Stimulated activated naive CD4-positive, alpha-beta T cell treated with Interleukin-2 at 50 U/mL for 16 hours (primary cell): ENCODE measurements at regions not wholly inside any gene's neighbourhood (a gene's known extent, or its start where the extent isn't known, plus 50 kb on each side); places are given as distances from the start of the nearest gene placed in this dataset.

Experiments
- DNase-seq: peaks from one replicate; lab custom pipeline; 2025; lab: John Stamatoyannopoulos, UW

DNA sequence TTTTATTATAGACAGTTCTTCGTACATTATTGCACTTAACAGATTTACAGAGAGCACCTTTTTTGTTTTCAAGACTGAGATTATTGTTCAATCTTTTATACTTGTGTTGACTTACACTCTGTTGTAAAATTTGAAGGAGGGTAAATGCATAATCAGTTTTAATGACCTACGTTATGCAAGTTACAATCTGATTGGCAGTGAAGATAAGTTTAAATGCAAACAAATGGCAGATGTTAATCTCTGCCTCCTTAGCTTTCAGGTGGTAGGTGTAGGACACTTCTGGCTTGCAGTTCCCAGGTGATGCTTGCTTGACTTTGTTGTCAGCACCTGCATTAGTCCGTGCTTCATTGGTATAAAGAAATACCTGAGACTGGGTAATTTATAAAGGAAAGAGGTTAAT, 424.9 kb downstream of the FGF9 start:
- DNase-seq = no peak

DNA sequence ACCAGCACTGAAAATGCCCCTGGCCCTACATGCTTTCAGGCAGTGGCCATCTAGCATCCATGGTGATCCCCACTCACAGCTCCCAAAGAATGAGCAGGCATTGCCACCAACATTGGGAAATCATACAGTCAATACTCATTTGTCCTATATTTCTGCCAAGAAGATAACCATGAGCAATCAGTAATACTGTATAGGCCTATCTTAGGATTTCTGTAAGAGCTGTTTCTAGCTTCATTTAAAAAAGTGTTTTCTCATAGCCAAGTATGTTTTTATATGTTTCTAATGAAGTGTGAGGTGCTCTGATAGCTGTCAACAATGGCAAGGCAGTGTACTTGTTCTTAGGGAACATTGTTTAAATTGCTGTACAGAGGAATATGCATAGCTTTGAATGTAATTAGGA, 428.7 kb downstream of the FGF9 start:
- no peak for DNase-seq

DNA sequence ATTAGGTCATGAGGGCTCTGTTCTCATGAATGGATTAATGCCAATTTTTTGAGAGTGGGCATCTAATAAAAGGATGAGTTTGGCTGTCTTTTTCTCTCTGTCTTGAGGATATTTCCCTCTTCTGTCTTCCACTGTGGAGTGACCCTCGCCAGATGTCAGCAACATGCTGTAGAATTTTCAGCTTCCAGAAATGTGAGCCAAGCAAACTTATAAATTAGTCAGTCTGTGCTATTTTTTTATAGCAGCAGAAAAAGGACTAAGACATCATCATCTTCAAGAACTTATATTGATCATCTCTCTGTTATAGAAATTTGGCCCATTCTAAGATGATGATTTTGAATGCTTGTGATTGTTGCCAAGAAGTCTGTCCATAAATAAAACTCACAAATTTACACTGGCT, 431.4 kb downstream of the FGF9 start:
- no peak for DNase-seq

DNA sequence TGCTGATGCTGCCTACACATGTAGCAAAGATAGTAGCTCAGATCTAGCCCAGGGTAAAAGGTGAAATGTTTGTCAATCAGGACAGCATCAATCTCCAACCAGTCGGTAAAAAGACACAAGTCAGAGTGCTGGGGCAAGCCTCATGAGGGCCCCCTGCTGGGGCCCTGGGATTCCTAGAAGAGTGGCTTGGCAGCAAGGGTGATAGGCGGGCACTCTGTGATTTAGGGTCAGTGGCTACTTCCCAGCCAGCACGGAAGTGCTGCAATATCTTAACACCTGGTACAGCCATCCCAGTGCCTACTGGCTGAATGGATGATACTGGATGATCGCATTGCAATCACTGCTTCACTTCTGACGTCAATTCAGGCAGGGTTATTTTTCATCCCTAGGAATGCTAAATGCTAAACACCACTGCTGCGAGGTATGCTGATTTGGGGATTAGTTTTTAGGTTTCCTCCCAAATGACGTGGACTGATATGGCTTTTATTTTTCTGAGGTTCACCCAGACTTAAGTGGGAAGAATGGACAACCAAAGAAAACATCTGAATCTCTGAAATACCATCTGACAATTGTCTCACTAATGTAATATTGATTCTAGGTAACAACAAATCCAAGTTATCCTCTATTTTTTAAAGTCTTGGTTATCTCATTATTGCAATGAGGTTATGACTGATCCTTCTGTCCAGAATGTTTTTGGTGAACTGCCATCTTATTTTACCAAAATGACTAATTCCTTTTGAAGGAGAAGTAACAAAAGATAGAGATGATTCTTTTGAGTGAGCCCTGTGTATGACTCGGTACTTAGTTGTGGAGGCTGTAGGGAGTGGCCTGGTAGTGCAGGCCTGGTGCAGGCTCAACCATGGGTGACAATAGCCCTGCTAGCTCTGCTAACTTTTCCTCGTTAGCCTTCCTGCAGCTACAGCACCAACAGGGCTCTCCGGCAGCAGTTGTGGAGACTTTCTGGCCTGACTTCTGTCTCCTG, 432.5 kb downstream of the FGF9 start:
- no peak for DNase-seq

DNA sequence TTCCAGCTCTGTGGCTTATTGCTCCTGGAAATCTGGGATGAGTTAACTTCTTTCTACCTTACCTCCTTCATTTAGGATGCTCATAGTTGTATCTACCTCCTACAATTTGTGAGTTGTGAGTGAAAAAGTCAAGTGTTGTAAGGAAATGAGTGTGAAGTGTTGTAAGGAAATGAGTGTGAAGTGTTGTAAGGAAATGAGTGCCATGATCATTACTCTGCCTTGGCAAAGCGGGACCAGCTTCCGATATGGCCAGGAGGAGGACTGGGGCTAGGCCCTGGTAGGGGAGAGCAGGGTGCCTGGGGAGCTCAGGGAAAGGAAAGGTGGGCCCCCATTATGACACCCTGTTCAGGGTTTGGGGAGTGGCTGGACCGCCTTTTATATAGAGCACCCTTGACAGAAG, 435.2 kb downstream of the FGF9 start:
- no peak for DNase-seq

DNA sequence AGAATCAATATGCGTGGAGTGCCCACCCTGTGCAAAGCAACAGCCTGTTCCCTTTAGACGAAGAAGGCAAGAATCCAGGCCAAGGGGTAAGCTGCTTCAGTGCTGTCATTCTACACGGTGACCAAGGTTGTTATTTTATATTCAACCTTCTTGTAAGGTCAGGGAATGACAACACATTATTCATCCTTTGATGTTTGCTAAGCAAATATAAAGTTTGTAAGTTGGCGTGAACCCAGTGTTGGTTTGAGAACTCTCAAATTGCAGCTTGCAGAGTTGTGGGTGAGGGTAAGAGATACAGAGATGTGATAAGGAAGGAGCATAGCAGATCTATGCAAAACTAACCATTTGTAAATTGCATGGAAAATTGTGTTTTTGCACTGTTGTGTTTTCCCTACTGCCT, 436.7 kb downstream of the FGF9 start:
- no peak for DNase-seq

DNA sequence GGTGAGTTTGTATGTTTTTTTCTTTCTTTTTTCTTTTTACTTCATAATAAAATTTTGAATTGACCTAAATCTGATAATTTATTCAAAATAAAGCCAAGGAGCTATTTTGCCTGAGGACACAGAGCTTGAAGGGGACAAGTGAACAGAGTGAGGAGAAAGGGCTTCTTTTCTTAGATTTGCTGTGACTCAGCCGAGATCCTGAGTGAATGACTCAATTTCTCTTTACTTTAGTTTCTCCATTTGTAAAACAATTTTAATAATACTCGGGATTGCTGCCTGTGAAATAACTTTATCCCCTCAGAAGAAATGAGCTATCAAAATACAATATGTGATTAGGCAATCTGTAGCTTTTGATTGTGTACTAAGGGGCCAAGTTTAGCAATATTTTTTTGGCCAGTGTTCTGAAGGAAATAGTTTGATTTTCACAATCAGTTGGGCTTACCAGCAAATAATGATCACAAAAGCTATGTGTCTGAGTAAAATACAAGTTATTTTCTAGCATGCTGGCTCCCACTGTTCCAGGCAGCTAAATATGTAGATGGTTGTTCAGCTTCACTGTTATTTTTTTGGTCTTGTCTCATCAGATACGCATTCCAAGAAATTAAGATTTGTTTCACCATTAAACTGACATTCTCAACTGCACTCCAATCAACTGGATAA, 437.5 kb downstream of the FGF9 start:
- no peak for DNase-seq

DNA sequence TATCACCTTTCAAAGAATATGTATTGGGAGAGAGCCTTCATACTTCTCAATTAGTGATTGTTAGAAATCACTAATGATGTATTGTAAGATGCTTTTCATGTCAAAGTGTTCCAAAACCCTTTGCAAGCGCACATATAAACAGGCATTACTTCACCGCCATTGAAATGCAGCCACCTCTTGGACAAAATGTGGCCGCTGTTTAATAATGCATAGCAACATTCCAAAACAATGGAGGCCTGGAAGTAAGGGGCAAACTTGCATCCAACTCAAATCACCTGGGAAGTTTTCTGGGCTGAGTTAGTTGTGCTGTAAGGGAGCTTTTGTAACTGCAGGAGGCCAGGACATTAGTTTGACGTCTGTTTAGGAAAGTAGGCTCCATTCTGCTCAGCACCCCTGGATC, 438.1 kb downstream of the FGF9 start:
- DNase-seq = no peak

DNA sequence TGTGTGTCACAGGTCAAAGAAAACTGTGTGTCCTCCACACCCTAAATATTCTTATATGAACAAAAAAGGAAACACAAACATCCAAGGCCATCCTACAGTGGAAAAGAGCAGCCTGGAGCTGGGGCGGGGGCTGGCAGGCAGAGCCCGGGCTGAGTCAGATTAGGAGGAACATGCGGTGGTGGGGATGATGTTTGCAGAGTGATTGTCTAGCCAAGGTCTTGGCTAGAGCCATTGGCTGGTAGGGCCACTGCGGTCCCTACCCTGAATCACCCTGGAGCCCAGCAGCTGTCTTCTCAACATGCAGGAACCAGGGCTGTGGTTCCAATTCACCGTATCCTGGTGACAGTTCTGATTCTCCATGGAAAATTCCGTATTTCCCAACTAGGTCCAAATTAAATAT, 439.5 kb downstream of the FGF9 start:
- DNase-seq = no peak

DNA sequence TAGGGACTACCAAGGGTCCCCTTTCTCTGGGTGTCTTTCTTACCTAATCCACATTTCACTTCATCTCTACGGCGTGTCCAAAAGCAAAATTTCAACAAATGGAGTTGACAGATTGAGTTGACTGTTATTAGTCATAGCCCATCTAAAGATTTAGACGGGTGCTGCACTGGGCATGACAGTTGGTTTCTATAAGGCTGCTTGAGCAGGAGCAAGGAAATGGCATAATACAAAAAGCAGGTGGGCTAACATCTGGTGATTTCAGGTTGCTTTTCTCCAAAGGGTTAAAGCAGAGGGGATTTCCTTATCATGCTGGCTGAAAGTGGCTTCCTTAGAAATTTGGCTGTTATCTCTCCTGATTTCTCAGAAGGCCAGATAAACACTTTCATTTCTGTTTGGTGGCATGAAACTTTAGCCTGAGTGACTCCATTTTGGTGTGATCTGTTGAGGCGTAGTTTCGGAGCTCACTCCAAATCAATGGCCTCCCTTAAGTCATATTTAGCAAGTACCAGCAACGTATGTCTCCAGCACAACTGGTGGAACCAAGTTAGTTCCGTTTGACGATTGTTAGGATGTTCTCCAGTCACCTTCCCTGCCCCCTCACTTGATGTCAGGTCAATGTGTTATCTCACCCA, 440.4 kb downstream of the FGF9 start:
- no peak for DNase-seq

DNA sequence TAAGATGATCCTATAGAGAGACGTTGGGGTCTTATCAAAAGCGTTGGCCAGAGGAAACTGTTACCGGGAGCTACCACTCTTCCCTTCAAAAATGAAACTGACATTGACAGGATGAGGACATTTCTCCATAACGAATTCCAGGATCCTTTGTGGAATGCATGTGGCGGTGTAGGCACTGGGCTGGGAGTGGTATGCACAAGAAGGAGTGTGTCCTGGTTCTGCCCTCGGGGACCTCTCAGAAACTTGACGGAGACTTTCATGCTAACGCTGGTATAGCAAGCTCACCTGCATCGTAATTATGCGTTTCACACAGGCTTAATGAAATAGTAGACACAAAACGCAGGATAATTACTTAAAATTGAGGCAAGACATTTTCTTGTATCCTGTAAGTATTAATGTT, 441.1 kb downstream of the FGF9 start:
- no peak for DNase-seq

DNA sequence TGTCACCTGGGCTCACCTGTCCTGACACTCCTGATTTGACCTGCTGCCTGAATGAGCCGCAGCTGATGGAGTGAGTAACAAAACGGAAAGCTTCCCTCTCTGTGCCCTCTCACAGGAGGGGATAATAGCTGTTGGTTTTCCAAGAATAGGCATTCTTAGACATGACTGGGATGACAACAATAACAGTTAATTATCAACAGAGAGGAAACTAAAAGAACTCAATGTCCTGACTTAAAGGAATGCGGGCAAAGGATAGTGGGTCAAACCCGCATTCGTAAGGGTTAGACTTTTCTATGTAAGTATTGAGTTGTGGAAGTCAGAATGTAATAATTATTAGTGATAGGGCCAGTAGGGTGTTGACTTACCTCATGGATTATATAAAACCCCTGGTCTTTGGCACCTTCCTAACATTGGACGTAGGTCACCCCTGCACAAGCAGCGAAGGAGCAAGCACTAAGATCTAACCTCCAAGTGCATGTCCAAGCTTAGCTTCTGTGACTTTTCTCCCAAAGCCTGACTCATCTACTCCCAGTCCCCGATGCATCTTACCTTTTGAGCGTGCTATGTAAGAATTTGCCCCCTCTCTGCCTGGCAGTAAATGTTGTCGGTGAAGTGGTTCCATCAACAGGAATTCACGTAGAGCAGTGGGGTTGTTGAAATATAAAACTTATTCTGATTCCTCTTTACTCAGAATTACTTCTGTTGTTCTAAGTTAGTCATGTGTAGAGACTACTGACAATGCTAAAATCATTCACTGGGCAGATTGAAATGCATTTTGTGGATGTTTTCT, 442.3 kb downstream of the FGF9 start:
- DNase-seq = no peak

DNA sequence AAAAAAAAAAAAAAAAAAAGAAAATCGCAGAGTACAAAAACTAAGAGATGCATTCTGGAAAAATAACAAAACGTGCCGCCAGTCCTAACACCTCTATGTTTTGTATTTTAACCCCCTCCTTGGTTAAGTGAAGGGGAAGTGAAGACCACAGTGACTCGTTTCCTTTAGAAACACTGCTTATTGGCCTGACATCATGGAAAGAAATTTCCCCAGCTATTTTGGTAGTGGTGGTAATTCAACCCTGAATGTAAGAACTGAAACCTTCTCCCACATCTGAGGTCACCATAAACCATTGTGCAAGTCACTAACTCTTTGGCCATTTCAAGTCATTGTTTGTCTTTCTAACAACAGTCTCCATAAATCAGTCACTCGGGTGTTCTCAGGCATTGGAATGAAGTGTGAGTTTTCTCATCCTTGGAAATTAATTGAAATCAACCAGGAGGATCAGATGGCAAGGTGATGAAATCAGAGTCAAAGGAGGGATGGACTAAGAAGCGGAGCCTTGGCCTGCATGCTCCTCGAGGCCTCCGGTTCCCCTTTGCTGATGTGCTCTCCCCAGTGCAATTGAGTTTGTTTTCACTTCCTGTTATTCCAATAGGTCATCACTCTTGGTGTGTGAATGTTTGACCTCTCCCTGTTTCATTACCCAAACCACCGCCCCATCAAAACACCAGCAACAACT, 443.9 kb downstream of the FGF9 start:
- DNase-seq = no peak

DNA sequence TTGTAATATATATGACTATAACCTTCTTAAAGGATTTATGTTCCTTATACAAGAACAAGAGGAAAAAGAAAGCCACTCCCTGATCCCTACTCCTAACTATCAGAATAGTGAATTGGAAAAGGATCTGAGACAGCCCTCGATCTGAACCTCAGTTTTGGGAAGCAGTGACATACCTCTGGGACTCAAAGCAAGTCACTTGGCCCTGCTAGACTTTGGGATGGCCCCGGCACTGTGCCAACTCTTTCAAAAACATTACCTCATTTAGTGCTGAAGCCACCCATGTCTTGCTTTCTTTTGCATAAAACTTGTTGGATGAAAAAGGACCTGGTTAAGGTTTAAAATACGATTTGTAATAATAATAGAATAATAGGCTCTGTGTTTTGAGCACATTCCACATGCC, 447.3 kb downstream of the FGF9 start:
- no peak for DNase-seq

DNA sequence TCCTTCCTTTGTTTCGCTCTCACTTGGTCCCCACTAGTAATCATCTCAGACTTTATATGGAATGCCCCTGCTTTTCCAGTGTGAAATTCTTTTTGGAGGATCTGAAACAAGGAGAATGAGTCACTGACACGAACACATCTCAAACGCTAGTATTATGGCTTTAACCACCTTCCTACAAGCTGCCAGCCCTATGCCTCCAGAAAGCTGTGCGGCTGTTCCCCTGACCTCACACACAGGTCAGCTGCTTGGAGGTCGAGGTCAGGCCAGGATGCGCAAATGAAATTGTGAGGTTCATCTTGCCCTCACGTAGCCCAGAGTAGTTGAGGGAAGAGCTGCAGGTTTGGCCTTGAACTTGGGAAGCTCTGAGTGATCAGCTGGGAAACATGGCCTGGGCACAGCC, 449.8 kb downstream of the FGF9 start:
- no peak for DNase-seq

DNA sequence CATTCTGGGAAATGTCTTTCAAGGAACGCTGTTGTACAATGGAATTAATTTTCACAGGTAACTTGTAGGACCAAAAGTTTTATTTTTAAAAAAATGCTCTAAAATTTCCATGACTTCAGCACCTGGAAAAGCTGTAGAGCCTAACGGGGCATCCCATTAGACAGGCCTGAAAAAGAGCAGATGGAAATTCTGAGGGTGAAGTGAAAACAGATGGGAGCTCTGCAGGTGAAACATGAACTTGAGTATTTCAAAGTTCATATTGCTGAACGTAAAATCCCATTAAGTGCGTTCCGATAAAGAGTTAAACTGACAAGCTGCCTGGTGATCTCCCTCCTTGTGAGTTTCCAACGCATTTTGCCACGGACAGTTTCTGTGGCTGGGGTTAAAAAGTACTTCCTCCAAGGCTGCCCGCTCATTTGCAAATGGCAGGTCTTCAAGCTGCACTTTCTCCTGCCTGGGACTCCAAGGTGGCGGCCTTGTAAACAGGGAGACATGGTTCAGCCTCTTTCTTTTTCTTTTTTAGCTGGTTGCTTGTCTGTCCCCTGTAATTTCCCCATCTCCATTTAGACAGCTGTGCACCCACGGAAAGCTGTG, 450.4 kb downstream of the FGF9 start:
- no peak for DNase-seq

DNA sequence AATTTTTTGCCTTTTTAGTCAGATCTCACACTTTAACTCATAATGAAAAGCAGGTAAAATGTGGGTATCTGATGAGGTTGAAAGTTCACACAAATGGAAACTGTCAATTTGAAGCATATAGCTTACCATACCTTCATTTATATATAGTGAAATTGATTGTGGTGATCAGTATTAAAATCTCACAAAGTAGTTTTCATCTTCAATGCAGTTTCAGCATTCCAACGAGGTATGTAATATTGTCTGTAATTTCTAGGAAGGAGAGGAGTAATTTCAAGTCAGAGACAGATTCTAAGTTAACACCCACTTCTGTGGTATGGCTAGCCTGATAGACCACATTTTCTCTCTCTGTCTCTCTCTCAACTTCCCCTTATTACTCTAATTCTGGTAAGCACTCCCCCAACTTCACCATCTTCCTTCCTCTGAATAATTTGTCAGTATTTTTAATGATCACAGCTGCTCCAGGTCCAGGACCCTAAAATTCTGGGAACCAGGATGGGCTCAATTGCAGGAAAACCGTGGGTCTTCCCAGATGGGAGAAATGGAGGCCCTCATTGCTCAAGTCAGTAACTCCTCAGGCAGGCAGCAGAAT, 455.7 kb downstream of the FGF9 start:
- no peak for DNase-seq

DNA sequence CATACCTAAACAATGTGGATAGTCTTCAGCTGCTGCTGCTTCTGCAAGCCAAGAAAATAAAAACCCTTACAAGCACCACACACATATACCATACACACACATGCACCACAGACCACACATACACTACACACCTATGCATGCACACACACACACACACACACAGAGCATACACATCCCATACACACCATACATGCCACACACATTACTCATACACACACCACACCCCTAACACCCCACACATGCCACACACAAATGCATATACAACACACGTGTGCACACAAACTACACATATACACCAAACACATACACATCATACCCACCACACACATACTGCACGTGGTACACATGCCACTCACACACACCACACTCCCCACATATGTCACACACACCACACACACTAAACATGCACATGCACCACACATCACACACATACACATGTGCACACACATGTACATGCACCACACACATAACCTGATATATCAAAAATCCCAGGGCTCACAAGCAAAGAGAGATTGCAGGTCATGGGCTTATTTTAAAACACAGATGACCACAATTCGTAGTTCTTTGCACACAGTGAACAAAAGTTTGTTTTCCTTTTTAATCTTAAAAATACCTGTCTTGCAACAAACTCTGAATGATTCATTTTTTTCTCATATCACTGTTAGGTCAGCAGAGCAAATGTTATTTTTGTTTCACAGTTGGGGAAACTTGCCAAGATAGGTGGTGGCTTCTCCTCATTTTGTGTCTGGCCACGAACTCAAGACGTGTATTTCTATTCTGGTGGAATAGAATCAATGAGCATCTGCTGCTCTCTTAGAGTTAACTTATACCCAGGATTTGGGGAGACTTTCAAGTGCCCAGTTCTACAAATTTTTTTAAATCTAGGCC, 456.6 kb downstream of the FGF9 start:
- no peak for DNase-seq

DNA sequence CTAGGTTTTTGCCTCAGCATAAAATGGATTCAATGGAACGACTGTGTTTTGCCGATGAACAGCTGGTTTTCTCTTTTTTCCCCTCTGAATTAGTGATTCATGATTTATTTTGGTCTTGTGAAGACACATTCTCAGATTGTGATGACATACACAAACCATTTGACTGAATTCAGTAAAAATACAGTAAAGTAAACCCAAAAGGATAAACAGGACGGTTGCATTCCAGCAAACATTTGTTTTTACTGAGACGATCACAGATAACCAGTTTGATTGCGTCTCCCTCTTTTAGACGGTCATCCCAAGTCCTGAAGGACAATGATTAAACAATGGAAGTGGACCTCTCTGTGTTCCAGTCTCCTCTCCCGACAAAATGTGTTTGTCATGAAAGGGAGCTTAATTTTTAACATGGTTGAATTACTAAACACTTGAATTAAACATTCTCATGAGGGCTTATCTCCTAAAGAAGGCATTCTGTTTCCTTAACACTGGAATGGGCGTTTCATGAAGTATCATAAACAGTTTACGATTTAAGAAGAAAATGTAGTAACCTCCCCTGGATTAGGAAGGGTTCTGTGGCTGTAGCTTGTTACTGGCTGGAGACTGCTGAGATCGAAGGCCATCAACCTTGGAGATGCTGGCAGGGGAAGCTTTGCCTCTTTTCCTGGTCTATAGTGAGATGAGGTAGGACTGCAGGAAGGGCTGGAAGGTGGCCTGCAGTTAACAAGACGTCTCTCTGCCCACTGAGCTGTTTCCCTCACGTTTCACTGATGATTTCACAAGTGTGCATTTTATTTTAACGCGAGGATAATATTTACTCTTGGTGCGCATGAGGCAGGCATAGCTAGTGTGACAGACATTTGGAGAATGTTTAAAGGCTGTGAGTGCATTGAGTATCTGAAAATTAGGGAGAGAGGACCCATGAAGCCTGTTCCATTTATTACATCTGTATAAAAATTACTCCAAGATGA, 457.9 kb downstream of the FGF9 start:
- DNase-seq = no peak
